NCI-H774 (cell line): ENCODE measurements at regions not wholly inside any gene's neighbourhood (a gene's known extent, or its start where the extent isn't known, plus 50 kb on each side); places are given as distances from the start of the nearest gene placed in this dataset.
"Not testable (repeated sequence)": the region's sequence is repeated elsewhere in the genome, so short reads cannot be mapped to it uniquely, and the experiment has no call there.

ENCODE experiments used
- DNase-seq: peaks from one replicate; lab custom pipeline; 2025; lab: John Stamatoyannopoulos, UW

- no peak for DNase-seq
Measured at GRCh38 chr9:86488345-86488744, 134.1 kb upstream of the TUT7 start.

- DNase-seq = no peak
Measured at GRCh38 chr9:86487838-86488233, 133.6 kb upstream of the TUT7 start.

GRCh38 chr9:86486891-86487837 lies 133.0 kb upstream of the TUT7 start:
- DNase-seq = peak; percentile 1

- DNase-seq = no peak
Measured at GRCh38 chr9:86485359-86485758, 131.1 kb upstream of the TUT7 start.

- DNase-seq = no peak
Measured at GRCh38 chr9:86483496-86483895, 129.3 kb upstream of the TUT7 start.

- no peak for DNase-seq
Measured at GRCh38 chr9:86481466-86481865, 127.3 kb upstream of the TUT7 start.

- DNase-seq = not testable (repeated sequence)
Measured at GRCh38 chr9:86475255-86475654, 121.0 kb upstream of the TUT7 start.

GRCh38 chr9:86471171-86471815 lies 117.1 kb upstream of the TUT7 start:
- DNase-seq = no peak

- DNase-seq = no peak
Measured at GRCh38 chr9:86470326-86470725, 116.1 kb upstream of the TUT7 start.

GRCh38 chr9:86469476-86470250 lies 115.5 kb upstream of the TUT7 start:
- no peak for DNase-seq

- DNase-seq = no peak
Measured at GRCh38 chr9:86464242-86464641, 110.0 kb upstream of the TUT7 start.

GRCh38 chr9:86460216-86461002 lies 106.2 kb upstream of the TUT7 start:
- DNase-seq = no peak

- no peak for DNase-seq
Measured at GRCh38 chr9:86459599-86460155, 105.5 kb upstream of the TUT7 start.

- DNase-seq = no peak
Measured at GRCh38 chr9:86459191-86459590, 105.0 kb upstream of the TUT7 start.

- no peak for DNase-seq
Measured at GRCh38 chr9:86458191-86458855, 104.1 kb upstream of the TUT7 start.

GRCh38 chr9:86456416-86456815 lies 102.2 kb upstream of the TUT7 start:
- DNase-seq = no peak

GRCh38 chr9:86454701-86455615 lies 100.7 kb upstream of the TUT7 start:
- DNase-seq = no peak

GRCh38 chr9:86452201-86452828 lies 98.1 kb upstream of the TUT7 start:
- DNase-seq = no peak

GRCh38 chr9:86449246-86449645 lies 95.0 kb upstream of the TUT7 start:
- no peak for DNase-seq
